ENCODE measurements at regions not wholly inside any gene's neighbourhood (a gene's known extent, or its start where the extent isn't known, plus 50 kb on each side); places are given as distances from the start of the nearest gene placed in this dataset.

DNA sequence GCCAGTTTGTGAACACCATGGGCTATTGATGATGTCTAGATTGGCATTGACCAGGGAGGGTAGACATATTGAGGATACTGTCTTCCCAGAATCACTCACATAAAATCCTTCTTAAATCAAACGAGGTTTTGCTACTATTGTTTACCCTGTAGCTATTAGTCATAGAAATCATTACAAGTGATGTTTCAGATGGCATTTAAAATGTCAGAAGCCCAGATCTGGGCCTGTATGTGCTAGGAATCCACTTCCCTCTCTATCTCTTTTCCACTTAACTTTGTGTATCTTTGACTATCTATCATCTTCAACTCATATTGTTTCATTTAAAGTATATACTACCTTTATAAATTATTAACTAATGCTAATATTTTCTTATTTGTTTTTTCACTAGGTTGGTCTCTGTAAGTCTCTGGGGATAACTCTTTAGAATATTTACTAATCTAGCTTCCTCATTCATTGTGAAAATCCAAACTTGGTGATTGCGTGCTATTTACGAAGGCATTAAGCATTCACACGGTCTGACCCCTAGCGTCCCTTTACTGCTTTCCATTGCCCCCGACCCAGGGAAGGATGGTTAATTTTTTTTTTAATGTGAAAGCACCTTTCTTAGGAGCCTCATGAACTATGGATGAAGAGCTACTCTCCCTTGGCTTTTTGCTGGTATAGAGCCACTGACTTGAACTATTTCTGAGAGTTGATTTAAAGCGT is 281.8 kb downstream of the GPATCH2 start:
- no peak for FAIRE-seq

GRCh38 chr1:217344712-217345111 is 286.2 kb downstream of the GPATCH2 start:
- no peak for FAIRE-seq
- TF ChIP-seq SPI1 (IDR thresholded peaks at IDR 0.05; ENCODE audit: low read depth, low read length) (no peak), POLR2AphosphoS5 (IDR thresholded peaks at IDR 0.05; ENCODE audit: low read depth, low read length) (no peak), POLR2A (IDR thresholded peaks at IDR 0.05; ENCODE audit: low read depth, low read length) (no peak), TAF1 (IDR thresholded peaks at IDR 0.05; ENCODE audit: low read depth, low read length) (no peak), POU2F2 (IDR thresholded peaks at IDR 0.05; ENCODE audit: low read depth, low read length) (no peak), PAX5 (IDR thresholded peaks at IDR 0.05; ENCODE audit: insufficient read depth, low read length, severe bottlenecking) (no peak)
- no peak for DNase-seq (ENCODE audit: insufficient read length, low spot score)

More for the DNA sequence above, 281.8 kb downstream of the GPATCH2 start:
- no peak for TF ChIP-seq POU2F2 (IDR thresholded peaks at IDR 0.05; ENCODE audit: low read depth, low read length)
- DNase-seq (ENCODE audit: insufficient read length, low spot score): no peak

GRCh38 chr1:217343907-217344306 is 287.0 kb downstream of the GPATCH2 start:
- TF ChIP-seq POLR2A (IDR thresholded peaks at IDR 0.05; ENCODE audit: low read depth, low read length) (no peak), PAX5 (IDR thresholded peaks at IDR 0.05; ENCODE audit: insufficient read depth, low read length, severe bottlenecking) (no peak), TAF1 (IDR thresholded peaks at IDR 0.05; ENCODE audit: low read depth, low read length) (no peak), POU2F2 (IDR thresholded peaks at IDR 0.05; ENCODE audit: low read depth, low read length) (no peak), POLR2AphosphoS5 (IDR thresholded peaks at IDR 0.05; ENCODE audit: low read depth, low read length) (no peak), SPI1 (IDR thresholded peaks at IDR 0.05; ENCODE audit: low read depth, low read length) (no peak)
- FAIRE-seq (no peak), DNase-seq (ENCODE audit: insufficient read length, low spot score) (no peak)

DNA sequence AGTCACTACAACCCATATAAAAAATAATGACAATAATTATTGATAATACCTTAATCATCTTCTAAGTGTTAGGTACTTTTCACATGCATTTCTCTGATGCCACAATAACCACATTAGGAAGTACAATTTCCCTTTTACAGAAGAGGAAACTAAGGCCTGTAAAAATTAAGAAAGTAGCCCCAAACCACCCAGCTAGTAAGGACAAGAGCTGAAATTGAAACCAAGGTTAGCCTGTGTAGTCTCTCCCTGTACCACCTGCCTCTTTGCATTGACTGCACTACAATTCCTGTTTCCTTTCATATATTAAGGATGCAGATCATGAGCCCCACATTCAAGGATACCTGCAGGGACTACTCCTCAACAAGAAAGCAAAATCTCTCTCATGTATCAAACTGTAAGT is 288.8 kb downstream of the GPATCH2 start:
- FAIRE-seq (no peak), DNase-seq (ENCODE audit: insufficient read length, low spot score) (no peak)
- TF ChIP-seq TAF1 (IDR thresholded peaks at IDR 0.05; ENCODE audit: low read depth, low read length): no peak
- TF ChIP-seq POLR2A (IDR thresholded peaks at IDR 0.05; ENCODE audit: low read depth, low read length): no peak
- TF ChIP-seq POU2F2 (IDR thresholded peaks at IDR 0.05; ENCODE audit: low read depth, low read length): no peak
- no peak for TF ChIP-seq PAX5 (IDR thresholded peaks at IDR 0.05; ENCODE audit: insufficient read depth, low read length, severe bottlenecking)
- no peak for TF ChIP-seq POLR2AphosphoS5 (IDR thresholded peaks at IDR 0.05; ENCODE audit: low read depth, low read length)

GRCh38 chr1:217336724-217337123 is 294.2 kb downstream of the GPATCH2 start:
- TF ChIP-seq POU2F2 (IDR thresholded peaks at IDR 0.05; ENCODE audit: low read depth, low read length) (no peak), POLR2AphosphoS5 (IDR thresholded peaks at IDR 0.05; ENCODE audit: low read depth, low read length) (no peak), TAF1 (IDR thresholded peaks at IDR 0.05; ENCODE audit: low read depth, low read length) (no peak), SPI1 (IDR thresholded peaks at IDR 0.05; ENCODE audit: low read depth, low read length) (no peak), POLR2A (IDR thresholded peaks at IDR 0.05; ENCODE audit: low read depth, low read length) (no peak), PAX5 (IDR thresholded peaks at IDR 0.05; ENCODE audit: insufficient read depth, low read length, severe bottlenecking) (no peak)
- FAIRE-seq (no peak), DNase-seq (ENCODE audit: insufficient read length, low spot score) (no peak)

DNA sequence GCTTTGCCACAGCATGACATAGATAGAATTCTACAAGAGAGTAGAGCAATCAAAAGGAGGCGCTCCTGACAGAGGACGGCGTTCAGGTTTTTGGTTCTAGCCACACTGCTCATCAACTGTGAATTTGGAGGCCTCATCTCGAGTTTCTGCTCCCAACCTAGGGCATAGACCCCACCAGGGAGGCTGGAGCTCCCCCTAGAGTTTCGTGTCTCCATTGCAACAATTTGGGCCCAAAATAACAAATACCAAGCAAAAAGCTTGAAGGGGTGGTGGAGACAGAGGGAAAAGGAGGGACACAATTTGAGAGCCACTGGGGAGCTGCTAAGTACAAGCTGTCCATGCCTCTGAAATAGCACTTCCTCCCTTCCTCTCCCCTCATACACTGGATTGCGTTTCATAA is 297.0 kb downstream of the GPATCH2 start:
- FAIRE-seq (no peak), DNase-seq (ENCODE audit: insufficient read length, low spot score) (peak; percentile 23)
- TF ChIP-seq POLR2A (IDR thresholded peaks at IDR 0.05; ENCODE audit: low read depth, low read length) (no peak), POLR2AphosphoS5 (IDR thresholded peaks at IDR 0.05; ENCODE audit: low read depth, low read length) (no peak), PAX5 (IDR thresholded peaks at IDR 0.05; ENCODE audit: insufficient read depth, low read length, severe bottlenecking) (no peak), TAF1 (IDR thresholded peaks at IDR 0.05; ENCODE audit: low read depth, low read length) (no peak), POU2F2 (IDR thresholded peaks at IDR 0.05; ENCODE audit: low read depth, low read length) (no peak), SPI1 (IDR thresholded peaks at IDR 0.05; ENCODE audit: low read depth, low read length) (no peak)

GRCh38 chr1:217332431-217333065 is 298.3 kb downstream of the GPATCH2 start:
- DNase-seq (ENCODE audit: insufficient read length, low spot score) (no peak), FAIRE-seq (no peak)
- TF ChIP-seq SPI1 (IDR thresholded peaks at IDR 0.05; ENCODE audit: low read depth, low read length) (no peak), POU2F2 (IDR thresholded peaks at IDR 0.05; ENCODE audit: low read depth, low read length) (no peak), TAF1 (IDR thresholded peaks at IDR 0.05; ENCODE audit: low read depth, low read length) (no peak), POLR2A (IDR thresholded peaks at IDR 0.05; ENCODE audit: low read depth, low read length) (no peak)

- no peak for DNase-seq (ENCODE audit: insufficient read length, low spot score)
- no peak for FAIRE-seq
- TF ChIP-seq SPI1 (IDR thresholded peaks at IDR 0.05; ENCODE audit: low read depth, low read length): no peak
Measured at GRCh38 chr1:217331698-217332097, 299.2 kb downstream of the GPATCH2 start.

- FAIRE-seq (no peak), DNase-seq (ENCODE audit: insufficient read length, low spot score) (no peak)
- TF ChIP-seq SPI1 (IDR thresholded peaks at IDR 0.05; ENCODE audit: low read depth, low read length) (no peak), POLR2A (IDR thresholded peaks at IDR 0.05; ENCODE audit: low read depth, low read length) (no peak), POLR2AphosphoS5 (IDR thresholded peaks at IDR 0.05; ENCODE audit: low read depth, low read length) (no peak), POU2F2 (IDR thresholded peaks at IDR 0.05; ENCODE audit: low read depth, low read length) (no peak), PAX5 (IDR thresholded peaks at IDR 0.05; ENCODE audit: insufficient read depth, low read length, severe bottlenecking) (no peak)
Measured at GRCh38 chr1:217327901-217328300, 303.0 kb downstream of the GPATCH2 start.

DNA sequence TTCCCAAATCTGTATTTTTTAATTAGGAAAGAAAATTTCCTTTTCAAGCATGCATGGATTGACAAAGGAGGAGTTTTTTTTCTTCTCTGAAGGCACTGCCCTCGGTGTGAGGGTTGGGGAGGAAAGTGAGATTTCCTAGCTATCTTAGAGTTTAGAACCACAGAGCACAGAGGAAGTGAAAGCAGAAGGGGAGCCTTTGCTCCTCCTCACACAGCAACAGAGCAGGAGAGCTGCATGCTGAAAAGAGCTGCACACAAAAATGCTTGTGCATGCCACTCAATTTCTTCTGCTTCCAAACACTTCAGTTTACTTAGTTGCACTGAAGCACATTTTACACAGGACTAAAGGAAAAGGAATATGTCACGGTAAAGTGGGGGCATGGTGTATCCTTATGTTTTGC is 308.1 kb downstream of the GPATCH2 start:
- DNase-seq (ENCODE audit: insufficient read length, low spot score) (peak; percentile 22), FAIRE-seq (peak; percentile 80)
- TF ChIP-seq TAF1 (IDR thresholded peaks at IDR 0.05; ENCODE audit: low read depth, low read length) (no peak), POLR2AphosphoS5 (IDR thresholded peaks at IDR 0.05; ENCODE audit: low read depth, low read length) (no peak), POLR2A (IDR thresholded peaks at IDR 0.05; ENCODE audit: low read depth, low read length) (no peak), POU2F2 (IDR thresholded peaks at IDR 0.05; ENCODE audit: low read depth, low read length) (no peak), PAX5 (IDR thresholded peaks at IDR 0.05; ENCODE audit: insufficient read depth, low read length, severe bottlenecking) (no peak), SPI1 (IDR thresholded peaks at IDR 0.05; ENCODE audit: low read depth, low read length) (peak; percentile 97)

Data from GM12891 (cell line).